GM18502 (cell line): ENCODE measurements at regions not wholly inside any gene's neighbourhood (a gene's known extent, or its start where the extent isn't known, plus 50 kb on each side); places are given as distances from the start of the nearest gene placed in this dataset.
"Not testable (repeated sequence)": the region's sequence is repeated elsewhere in the genome, so short reads cannot be mapped to it uniquely, and the experiment has no call there.

Experiments used
- ATAC-seq: cut with Tn5 transposase; IDR thresholded peaks from one replicate; pipeline ENCODE4 v1.9.1; 2021; ENCODE audit warnings: mild to moderate bottlenecking; ENCODE audit not compliant: unreplicated experiment, poor library complexity

- no peak for ATAC-seq
These were observed 358.3 kb upstream of the EYS start for GRCh38 chr6:66065313-66065712.

- no peak for ATAC-seq
These were observed 350.0 kb upstream of the EYS start for GRCh38 chr6:66057034-66057433.

- ATAC-seq: no peak
These were observed 347.9 kb upstream of the EYS start for GRCh38 chr6:66054967-66055366.

- no peak for ATAC-seq
These were observed 344.8 kb upstream of the EYS start for GRCh38 chr6:66051812-66052211.

GRCh38 chr6:66048684-66049474, 341.9 kb upstream of the EYS start:
- ATAC-seq: no peak

GRCh38 chr6:66032626-66033025, 325.6 kb upstream of the EYS start:
- no peak for ATAC-seq

- ATAC-seq: no peak
These were observed 322.4 kb upstream of the EYS start for GRCh38 chr6:66029391-66029790.

GRCh38 chr6:65999288-65999791, 292.3 kb upstream of the EYS start:
- ATAC-seq: no peak

GRCh38 chr6:65998544-65998943, 291.5 kb upstream of the EYS start:
- ATAC-seq: no peak

GRCh38 chr6:65997539-65997938, 290.5 kb upstream of the EYS start:
- no peak for ATAC-seq

GRCh38 chr6:65996096-65996495, 289.1 kb upstream of the EYS start:
- ATAC-seq: no peak

GRCh38 chr6:65989676-65990075, 282.6 kb upstream of the EYS start:
- no peak for ATAC-seq

- ATAC-seq: no peak
These were observed 281.0 kb upstream of the EYS start for GRCh38 chr6:65988006-65988405.

- ATAC-seq: no peak
These were observed 277.1 kb upstream of the EYS start for GRCh38 chr6:65984089-65984488.

GRCh38 chr6:65979120-65979519, 272.1 kb upstream of the EYS start:
- ATAC-seq: no peak

GRCh38 chr6:65971252-65971651, 264.2 kb upstream of the EYS start:
- not testable (repeated sequence) for ATAC-seq

- ATAC-seq: no peak
These were observed 257.2 kb upstream of the EYS start for GRCh38 chr6:65964261-65964660.

- ATAC-seq: no peak
These were observed 248.0 kb upstream of the EYS start for GRCh38 chr6:65955034-65955433.

GRCh38 chr6:65948062-65948461, 241.0 kb upstream of the EYS start:
- no peak for ATAC-seq

- no peak for ATAC-seq
These were observed 236.5 kb upstream of the EYS start for GRCh38 chr6:65943548-65943947.

GRCh38 chr6:65943051-65943450, 236.0 kb upstream of the EYS start:
- ATAC-seq: no peak

GRCh38 chr6:65938000-65938399, 231.0 kb upstream of the EYS start:
- no peak for ATAC-seq
